Spleen (tissue), 7 donors: ENCODE measurements at regions not wholly inside any gene's neighbourhood (a gene's known extent, or its start where the extent isn't known, plus 50 kb on each side); places are given as distances from the start of the nearest gene placed in this dataset.

Source experiments
- CTCF ChIP-seq, 11 experiments: fragments of 200-600 bp in 7 of 11; fragments of 450-650 bp in 4 of 11; sonication (generic) in 4 of 11; IDR thresholded peaks in 8 of 11; conservative IDR thresholded peaks in 3 of 11; 1 replicate in 7 of 11; 2 replicates in 4 of 11; pipeline versions ENCODE4 v1.4.0 to v1.8.0; 2016 to 2021; ENCODE audit warnings: antibody characterized with exemption in 11 of 11, inconsistent platforms in 4 of 11, mild to moderate bottlenecking in 1 of 11
- POLR2A ChIP-seq, 3 donors: fragments of 450-650 bp; IDR thresholded peaks; one replicate each; pipeline ENCODE4 v1.5.1; 2017; ENCODE audit warnings: antibody characterized with exemption in 3 of 3, mild to moderate bottlenecking in 1 of 3
- POLR2AphosphoS5 ChIP-seq, 3 donors: sonication (generic); formaldehyde crosslinking; IDR thresholded peaks; one replicate each; pipeline ENCODE4 v1.5.1; 2017; ENCODE audit warnings: antibody characterized with exemption in 3 of 3
- donor health status: DM: no; HTN: no; CAD: no; lungs with moderate emphysema.
- donor health status: DM: no; HTN: no; CAD: no.
- donor health status: DM: no; HTN: no; CAD: no.

- no peak for TF ChIP-seq CTCF (IDR thresholded peaks at IDR 0.05 in 8 of 11, conservative IDR thresholded peaks at IDR 0.05 in 3 of 11)
- no peak for TF ChIP-seq POLR2A (IDR thresholded peaks at IDR 0.05)
- no peak for TF ChIP-seq POLR2AphosphoS5 (IDR thresholded peaks at IDR 0.05)
These were observed 167.7 kb downstream of the SIM1 start for GRCh38 chr6:100296810-100297544.
